GM18508 (cell line): ENCODE measurements at regions not wholly inside any gene's neighbourhood (a gene's known extent, or its start where the extent isn't known, plus 50 kb on each side); places are given as distances from the start of the nearest gene placed in this dataset.

Experiments
- ATAC-seq: cut with Tn5 transposase; IDR thresholded peaks from one replicate; pipeline ENCODE4 v1.9.1; 2021; ENCODE audit warnings: moderate number of reproducible peaks; ENCODE audit not compliant: insufficient read depth, unreplicated experiment

GRCh38 chr5:15267966-15268365, 232.0 kb upstream of the FBXL7 start:
- ATAC-seq, result no peak

DNA sequence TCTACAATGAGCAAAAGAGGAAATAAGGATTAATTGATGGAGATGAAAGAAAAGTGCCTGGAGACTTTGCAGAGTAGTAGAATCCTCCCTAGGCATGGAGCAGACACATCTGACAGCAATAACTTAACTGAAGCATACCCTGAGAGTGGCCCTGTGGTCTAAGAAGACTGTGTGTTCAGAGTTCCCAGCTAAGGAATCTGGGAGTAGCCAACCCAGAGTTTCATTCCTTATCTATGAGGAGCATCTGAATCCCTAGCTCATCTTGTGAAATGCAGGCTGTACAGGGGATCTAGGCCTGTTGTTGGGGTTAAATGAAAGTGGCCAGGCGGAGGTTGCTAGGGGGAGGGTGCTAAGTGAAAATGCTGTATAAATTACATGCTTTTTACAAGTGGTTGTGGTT, 233.1 kb upstream of the FBXL7 start:
- no peak for ATAC-seq

GRCh38 chr5:15266229-15266628, 233.8 kb upstream of the FBXL7 start:
- no peak for ATAC-seq

DNA sequence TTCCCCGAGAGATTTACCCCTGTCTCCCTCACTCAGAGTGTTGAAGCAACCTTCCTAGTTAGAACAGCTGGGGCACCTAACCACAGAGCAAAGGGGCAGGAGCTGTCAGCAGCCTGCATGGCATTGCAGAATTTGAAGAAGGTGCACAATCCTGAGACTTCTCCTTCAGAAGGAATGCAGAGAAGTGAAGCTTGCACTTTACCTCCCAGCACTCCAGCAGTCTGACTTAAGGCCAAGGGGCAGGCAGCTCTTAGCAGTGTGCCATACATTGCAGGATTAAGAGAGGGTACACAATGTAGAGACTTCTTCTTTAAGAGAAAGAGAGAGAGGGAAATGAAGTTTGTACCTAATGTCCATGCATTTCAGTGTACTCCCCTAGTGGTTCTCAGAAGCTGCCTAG, 236.0 kb upstream of the FBXL7 start:
- ATAC-seq, result no peak

GRCh38 chr5:15263406-15263805, 236.6 kb upstream of the FBXL7 start:
- ATAC-seq, result no peak

GRCh38 chr5:15261269-15261995, 238.5 kb upstream of the FBXL7 start:
- ATAC-seq, result no peak

DNA sequence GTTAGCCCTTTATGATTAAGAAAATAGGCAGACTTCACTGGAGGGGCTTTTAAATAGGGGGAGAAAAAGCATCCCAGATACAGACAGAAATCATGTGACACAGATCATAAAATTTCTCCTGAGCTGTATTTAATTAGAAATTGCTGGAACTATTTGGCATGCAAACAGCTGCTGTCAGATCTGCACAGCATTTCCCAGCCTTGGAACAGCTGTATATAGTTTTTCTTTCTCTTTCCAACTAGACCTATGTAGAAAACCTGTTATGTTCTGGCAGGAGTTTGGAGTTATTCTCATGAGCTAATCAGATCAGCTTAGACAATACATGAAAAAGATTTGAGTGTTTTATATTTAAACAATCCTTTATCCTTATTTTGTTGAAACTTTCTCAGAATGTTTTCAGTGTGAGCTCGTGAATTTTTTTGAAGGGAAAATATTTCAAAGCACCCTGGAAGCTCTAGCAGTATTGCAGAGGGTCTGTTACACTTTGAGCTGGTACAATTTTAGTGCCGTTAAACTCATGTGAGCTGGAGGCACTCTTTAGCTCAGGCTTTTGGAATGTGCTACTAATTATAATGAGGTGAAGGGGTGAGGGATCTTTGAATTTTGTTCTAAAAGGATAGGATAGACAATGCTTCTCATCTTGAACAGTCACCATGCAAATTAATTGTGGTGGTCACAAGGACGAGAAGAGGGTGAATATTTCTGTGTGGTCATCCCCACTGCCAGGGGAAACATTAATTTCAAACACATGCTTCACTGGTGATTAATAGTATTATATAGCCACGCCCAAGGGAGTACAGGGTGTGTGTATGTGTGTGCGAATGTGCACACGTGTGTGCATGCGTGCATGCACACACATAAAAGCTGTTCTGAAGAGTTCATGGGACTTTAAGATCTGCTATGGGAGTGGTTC, 239.4 kb upstream of the FBXL7 start:
- ATAC-seq, result no peak

GRCh38 chr5:15256485-15256884, 243.5 kb upstream of the FBXL7 start:
- ATAC-seq, result no peak

DNA sequence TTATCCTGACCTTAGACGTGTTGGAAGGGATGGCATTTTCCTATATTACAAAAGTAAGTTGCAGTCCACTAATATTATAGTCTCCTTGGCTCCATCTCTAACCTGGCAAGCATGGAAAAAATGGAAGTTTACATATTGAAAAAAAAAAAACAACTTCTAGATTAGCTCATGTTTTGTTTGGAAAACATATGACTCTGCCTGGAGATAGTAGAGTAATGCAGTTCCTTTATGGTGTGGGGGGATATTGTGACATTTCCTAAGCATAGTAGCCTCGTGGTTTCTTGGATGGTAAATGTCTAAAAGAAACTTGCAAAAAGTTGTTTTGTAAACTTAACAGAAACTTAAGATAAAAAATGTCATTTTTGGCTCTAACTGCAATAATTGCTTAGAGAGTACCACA, 244.4 kb upstream of the FBXL7 start:
- no peak for ATAC-seq

- no peak for ATAC-seq
Measured at GRCh38 chr5:15254607-15255006, 245.4 kb upstream of the FBXL7 start.

DNA sequence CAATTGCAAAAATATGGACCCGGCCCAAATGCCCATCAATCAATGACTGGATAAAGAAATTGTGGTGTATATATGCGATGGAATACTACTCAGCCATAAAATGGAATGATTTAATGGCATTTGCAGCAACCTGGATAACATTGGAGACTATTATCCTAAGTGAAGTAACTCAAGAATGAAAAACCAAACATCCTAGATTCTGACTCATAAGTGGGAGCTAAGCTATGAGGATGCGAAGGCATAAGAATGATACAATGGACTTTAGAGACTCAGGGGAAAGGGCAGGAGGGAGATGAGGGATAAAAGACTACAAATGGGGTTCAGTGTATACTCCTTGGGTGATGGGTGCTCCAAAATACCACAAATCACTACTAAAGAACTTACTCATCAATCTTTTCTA, 247.6 kb upstream of the FBXL7 start:
- ATAC-seq, result no peak

DNA sequence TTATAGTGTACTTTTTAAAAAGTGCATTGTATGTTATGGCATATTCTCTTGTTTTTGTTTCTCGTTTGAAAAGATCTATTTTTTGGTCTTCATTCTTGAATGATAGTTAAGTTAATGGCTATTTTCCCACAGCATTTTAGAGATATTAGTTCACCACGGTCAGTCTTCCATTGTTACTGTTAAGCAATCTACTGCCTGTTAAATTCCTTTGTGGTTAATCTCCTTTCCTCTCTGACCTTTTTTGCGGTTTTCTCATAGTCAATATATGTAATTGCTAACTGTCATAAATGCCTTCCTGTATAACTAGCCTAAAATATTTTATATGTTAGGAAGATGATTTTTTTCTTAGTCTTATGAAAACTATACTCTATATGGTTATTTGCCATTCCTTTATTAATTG, 250.8 kb upstream of the FBXL7 start:
- ATAC-seq, result no peak

DNA sequence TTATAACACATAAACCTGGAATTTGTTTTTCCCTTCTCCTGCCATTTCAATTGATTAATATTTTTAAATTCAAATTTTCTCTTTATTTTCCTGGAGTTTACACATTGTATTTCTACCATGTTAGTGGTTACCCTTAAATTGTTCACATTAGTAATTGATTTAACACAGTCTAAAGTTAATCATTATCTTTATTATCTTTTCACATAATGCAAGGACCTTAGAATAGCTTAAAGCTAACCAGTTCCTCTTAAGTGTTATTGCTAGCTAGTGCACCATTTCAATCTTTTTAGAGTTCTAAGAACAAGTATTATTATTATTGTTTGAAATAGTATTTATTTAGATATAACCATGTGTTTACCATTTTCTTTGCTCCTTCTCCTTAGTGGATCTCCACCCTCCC, 251.2 kb upstream of the FBXL7 start:
- ATAC-seq, result no peak

DNA sequence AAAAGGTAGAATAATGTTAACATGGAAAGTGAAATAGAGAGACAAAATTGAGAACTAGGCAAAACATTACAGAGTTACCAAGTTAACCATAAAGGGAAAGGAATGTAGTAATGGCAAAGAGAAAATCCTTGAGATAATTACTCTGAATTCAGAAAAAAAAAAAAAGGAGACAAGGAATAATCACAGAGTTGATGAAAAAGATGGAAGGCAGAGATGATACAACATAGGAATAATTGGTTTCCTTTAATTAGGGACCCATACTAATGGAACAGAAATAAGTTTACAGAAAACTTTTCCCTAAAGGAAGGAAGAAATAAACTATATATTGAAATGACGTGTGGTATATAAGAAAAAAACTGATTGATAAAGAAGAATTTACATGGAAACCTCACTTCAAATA, 254.1 kb upstream of the FBXL7 start:
- no peak for ATAC-seq

DNA sequence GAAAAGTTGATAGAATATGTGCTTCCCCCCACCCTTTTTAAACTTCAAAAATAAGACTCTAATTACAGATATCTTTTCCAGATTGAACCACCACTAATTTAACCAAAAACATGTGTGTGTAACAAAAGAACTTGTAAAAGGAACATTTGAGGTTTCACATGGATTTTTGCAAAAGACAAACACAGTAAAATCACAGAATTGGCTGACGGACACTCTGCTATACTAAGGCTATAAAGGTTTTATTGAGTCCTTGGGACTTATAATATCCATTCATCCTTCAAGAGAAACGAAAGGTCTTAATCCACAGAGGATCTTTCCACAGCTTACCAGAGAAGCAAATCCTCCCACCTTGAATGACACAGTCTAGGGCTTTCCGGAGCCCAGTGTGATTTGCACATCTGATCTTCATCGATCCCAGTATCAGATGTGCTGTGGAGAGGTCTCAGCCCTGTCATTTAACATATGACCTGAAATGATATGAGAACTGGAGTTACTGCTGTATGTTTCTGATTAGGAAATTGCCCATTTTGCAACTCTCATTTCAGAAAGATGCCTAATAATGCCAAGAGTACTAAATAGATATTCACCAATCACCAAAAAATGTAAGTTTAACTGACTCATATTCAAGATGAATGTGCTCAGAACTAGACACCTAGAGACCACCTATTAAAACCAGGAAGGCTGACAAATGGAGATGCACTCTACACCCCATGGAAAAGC, 256.5 kb upstream of the FBXL7 start:
- no peak for ATAC-seq

- no peak for ATAC-seq
Measured at GRCh38 chr5:15241216-15241821, 258.7 kb upstream of the FBXL7 start.

- ATAC-seq, result no peak
Measured at GRCh38 chr5:15238006-15238405, 262.0 kb upstream of the FBXL7 start.

DNA sequence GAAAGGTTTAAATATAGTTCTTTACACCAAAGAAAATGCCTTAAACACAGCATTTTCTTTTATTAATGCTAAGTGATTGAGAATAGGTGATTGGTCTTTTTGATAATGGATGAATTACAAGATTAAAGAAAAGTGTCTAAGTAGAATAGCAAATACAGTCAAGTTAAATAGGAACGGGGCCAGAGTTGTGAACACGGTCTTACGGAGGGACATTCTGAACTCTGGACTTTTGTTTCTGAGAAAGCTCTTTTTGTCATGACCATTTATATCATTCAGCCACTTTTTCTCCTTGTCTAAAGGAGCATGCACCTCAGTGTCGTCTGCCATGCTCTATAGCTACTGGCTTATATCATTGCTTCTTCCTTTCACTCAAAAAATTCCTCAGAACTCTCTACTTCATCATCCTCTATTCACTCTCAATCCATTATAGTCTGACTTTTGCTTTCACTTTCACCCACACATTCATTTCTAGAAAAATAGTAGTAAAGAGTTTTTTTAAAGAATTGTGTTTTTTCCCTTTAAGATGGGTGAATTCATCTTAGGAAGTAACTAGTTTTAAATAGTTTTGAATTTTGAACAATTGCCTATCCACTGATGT, 263.0 kb upstream of the FBXL7 start:
- ATAC-seq, result no peak

GRCh38 chr5:15234911-15235310, 265.1 kb upstream of the FBXL7 start:
- ATAC-seq, result no peak

GRCh38 chr5:15234366-15234765, 265.6 kb upstream of the FBXL7 start:
- ATAC-seq, result no peak
